ENCODE measurements at regions not wholly inside any gene's neighbourhood (a gene's known extent, or its start where the extent isn't known, plus 50 kb on each side); places are given as distances from the start of the nearest gene placed in this dataset.

DNA sequence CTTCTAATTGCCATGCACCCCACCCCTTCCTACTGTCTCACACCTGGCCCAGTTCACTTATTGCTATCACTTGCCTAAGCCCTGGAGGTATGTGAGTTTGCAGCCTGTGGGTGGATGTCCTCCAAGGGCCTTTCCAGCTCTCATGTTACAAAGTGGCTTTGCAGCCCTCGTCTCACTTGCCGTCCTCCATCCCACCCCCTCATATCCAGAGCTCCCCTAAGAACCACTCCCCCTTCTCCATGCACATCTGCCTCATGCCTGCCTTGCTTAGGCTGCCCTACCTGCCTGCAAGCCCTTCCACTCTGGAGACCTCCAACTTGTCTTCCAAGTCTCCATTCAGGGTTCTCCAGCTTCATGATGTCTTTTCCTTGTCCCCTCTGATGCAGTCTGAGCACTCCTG, 119.4 kb upstream of the NLRP1 start:
- Histone ChIP-seq H4K20me1 (no peaks in the 10 kb centered on the region), H3K27me3 (no peaks in the 10 kb centered on the region), H3K9me3 (no peaks in the 10 kb centered on the region), H3K27ac (no peak overlapping the region), H3K4me3 (no peak overlapping the region), H3K36me3 (no peaks in the 10 kb centered on the region), H3K4me2 (no peak overlapping the region), H3K9ac (no peak overlapping the region), H3K4me1 (peaks cover 7% of the 10 kb centered on the region; the same call in 1 of the 2 replicates)
- TF ChIP-seq Cebpa-rat (IDR thresholded peaks at IDR 0.05), result no peak

GRCh38 chr17:5705081-5705875, 121.0 kb upstream of the NLRP1 start:
- no peaks in the 10 kb centered on the region for H3K27me3 ChIP-seq
- no peak overlapping the region for H3K27ac ChIP-seq
- no peak overlapping the region for H3K4me3 ChIP-seq
- H3K4me1 ChIP-seq, result peaks cover under 1% of the 10 kb centered on the region; the same call in 1 of the 2 replicates
- H3K4me2 ChIP-seq, result no peak overlapping the region
- no peaks in the 10 kb centered on the region for H4K20me1 ChIP-seq
- TF ChIP-seq Cebpa-rat (IDR thresholded peaks at IDR 0.05), result no peak
- H3K9ac ChIP-seq, result no peak overlapping the region
- H3K9me3 ChIP-seq, result no peaks in the 10 kb centered on the region
- no peaks in the 10 kb centered on the region for H3K36me3 ChIP-seq

DNA sequence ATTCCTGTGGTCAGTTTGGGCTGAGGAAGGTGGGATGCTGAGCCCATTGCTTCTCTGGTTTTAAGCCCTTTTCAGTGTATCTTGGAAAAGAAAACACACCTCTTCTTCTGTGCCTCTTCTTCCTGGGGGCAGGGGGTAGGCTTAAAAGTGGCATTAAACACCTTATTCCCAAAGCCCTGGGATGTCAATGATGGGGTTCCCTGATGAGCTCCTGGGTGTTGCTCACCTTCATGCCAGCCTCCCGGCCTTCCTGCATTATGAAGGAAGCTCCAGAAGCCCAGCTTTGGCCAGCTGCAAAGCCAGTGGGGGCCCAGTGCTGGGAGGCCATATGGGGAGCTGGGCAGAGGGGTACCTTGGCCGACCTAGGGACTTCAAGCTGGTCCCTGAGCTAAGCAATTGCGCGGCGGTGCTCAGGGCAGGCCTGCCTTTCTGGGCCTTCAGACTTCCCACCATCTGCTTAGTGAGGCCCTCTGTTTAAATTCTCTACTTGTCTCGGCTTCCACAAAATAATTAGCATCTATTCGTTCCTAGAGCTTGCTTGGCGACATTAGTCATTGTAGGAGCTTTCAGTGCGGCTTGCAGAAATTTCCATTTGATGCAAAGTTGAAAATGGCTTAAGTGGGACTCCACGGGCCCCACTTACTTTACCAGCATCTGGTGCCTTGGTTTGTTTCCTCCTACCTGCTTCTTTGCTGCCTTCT, 121.7 kb upstream of the NLRP1 start:
- no peak for TF ChIP-seq Cebpa-rat (IDR thresholded peaks at IDR 0.05)

GRCh38 chr17:5706577-5707210, 122.4 kb upstream of the NLRP1 start:
- Histone ChIP-seq H3K4me3 (no peak overlapping the region), H3K36me3 (no peaks in the 10 kb centered on the region), H3K27me3 (no peaks in the 10 kb centered on the region), H3K9me3 (no peaks in the 10 kb centered on the region), H3K4me1 (no peaks in the 10 kb centered on the region), H3K27ac (no peak overlapping the region), H4K20me1 (no peaks in the 10 kb centered on the region), H3K4me2 (no peak overlapping the region), H3K9ac (no peak overlapping the region)
- TF ChIP-seq Cebpa-rat (IDR thresholded peaks at IDR 0.05), result no peak

More for the DNA sequence above, 121.7 kb upstream of the NLRP1 start:
- no peaks in the 10 kb centered on the region for H4K20me1 ChIP-seq
- H3K4me3 ChIP-seq, result no peak overlapping the region
- no peaks in the 10 kb centered on the region for H3K9me3 ChIP-seq
- H3K4me2 ChIP-seq, result no peak overlapping the region
- H3K36me3 ChIP-seq, result no peaks in the 10 kb centered on the region
- H3K9ac ChIP-seq, result no peak overlapping the region
- no peak overlapping the region for H3K27ac ChIP-seq
- no peaks in the 10 kb centered on the region for H3K4me1 ChIP-seq
- H3K27me3 ChIP-seq, result no peaks in the 10 kb centered on the region

GRCh38 chr17:5707482-5707881, 123.2 kb upstream of the NLRP1 start:
- no peaks in the 10 kb centered on the region for H3K36me3 ChIP-seq
- H4K20me1 ChIP-seq, result no peaks in the 10 kb centered on the region
- H3K4me1 ChIP-seq, result no peaks in the 10 kb centered on the region
- no peak for TF ChIP-seq Cebpa-rat (IDR thresholded peaks at IDR 0.05)
- no peak overlapping the region for H3K9ac ChIP-seq
- H3K9me3 ChIP-seq, result no peaks in the 10 kb centered on the region
- no peak overlapping the region for H3K4me3 ChIP-seq
- no peak overlapping the region for H3K27ac ChIP-seq
- no peak overlapping the region for H3K4me2 ChIP-seq
- H3K27me3 ChIP-seq, result no peaks in the 10 kb centered on the region

DNA sequence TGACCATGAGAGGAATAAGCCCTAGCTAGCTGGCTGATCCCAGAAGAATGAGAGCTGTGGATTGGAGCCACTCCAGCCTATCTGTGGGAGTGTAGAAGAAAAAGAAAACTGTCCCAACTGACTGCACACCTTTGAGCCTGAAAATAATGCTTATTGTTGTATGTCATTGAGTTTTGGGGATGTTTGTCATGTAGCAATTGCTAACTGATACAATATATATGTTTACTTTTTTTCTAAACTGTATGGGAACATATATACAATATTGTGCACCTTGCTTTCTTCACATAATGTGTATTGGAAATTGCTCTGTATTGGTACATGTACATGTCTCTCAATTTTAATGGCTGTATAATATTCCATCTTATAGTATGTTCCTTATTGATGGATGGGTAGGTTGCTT, 124.0 kb upstream of the NLRP1 start:
- H3K36me3 ChIP-seq, result no peaks in the 10 kb centered on the region
- H3K9me3 ChIP-seq, result no peaks in the 10 kb centered on the region
- no peak overlapping the region for H3K4me3 ChIP-seq
- no peak overlapping the region for H3K4me2 ChIP-seq
- no peak for TF ChIP-seq Cebpa-rat (IDR thresholded peaks at IDR 0.05)
- H4K20me1 ChIP-seq, result no peaks in the 10 kb centered on the region
- no peak overlapping the region for H3K9ac ChIP-seq
- H3K27me3 ChIP-seq, result no peaks in the 10 kb centered on the region
- H3K27ac ChIP-seq, result no peak overlapping the region
- H3K4me1 ChIP-seq, result peaks cover 5% of the 10 kb centered on the region

DNA sequence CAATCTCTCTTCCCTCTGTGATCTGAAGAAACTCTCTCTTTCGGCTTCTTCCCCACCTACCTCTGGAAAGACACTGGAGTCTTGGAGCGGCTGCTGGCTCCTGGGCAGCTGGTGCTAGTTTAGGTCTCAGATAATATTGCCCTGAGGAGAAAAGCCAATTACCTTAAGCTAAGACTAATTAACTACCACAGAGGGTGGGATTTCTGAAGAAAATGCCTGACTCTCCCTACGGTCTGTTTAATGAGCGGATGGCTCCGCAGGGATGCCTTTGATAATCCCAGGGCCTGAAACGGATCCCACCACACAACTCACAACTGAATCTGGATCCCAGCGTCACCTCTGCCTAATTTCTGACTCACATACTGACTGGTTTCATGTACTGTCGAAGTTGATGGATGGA, 127.0 kb upstream of the NLRP1 start:
- Histone ChIP-seq H3K4me1 (peaks cover 20% of the 10 kb centered on the region), H3K4me3 (no peak overlapping the region), H3K4me2 (no peak overlapping the region), H3K36me3 (no peaks in the 10 kb centered on the region), H4K20me1 (no peaks in the 10 kb centered on the region), H3K27me3 (no peaks in the 10 kb centered on the region), H3K9ac (no peak overlapping the region), H3K27ac (no peak overlapping the region), H3K9me3 (no peaks in the 10 kb centered on the region)
- no peak for TF ChIP-seq Cebpa-rat (IDR thresholded peaks at IDR 0.05)

DNA sequence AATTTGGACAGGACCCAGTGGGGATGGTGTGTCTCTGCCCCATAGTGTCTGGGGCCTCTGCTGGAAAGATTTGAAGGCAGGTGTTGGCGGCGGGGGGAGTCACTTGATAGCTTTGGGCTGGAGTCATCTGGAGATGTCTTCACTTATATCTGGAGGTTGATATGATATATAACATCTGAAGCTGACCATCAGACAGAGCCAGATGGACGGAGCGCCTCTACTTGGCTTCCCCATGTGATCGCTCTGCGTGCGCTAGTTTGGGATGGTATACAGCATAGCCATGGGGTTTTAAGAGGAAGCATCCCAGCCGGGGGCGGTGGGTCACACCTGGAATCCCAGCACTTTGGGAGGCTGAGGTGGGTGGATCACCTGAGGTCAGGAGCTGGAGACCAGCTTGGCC, 130.7 kb upstream of the NLRP1 start:
- Histone ChIP-seq H3K9ac (no peak overlapping the region), H3K36me3 (no peaks in the 10 kb centered on the region), H3K27me3 (no peaks in the 10 kb centered on the region), H4K20me1 (no peaks in the 10 kb centered on the region), H3K4me3 (no peak overlapping the region), H3K4me2 (no peak overlapping the region), H3K27ac (no peak overlapping the region), H3K9me3 (no peaks in the 10 kb centered on the region), H3K4me1 (peaks cover 20% of the 10 kb centered on the region)
- no peak for TF ChIP-seq Cebpa-rat (IDR thresholded peaks at IDR 0.05)

DNA sequence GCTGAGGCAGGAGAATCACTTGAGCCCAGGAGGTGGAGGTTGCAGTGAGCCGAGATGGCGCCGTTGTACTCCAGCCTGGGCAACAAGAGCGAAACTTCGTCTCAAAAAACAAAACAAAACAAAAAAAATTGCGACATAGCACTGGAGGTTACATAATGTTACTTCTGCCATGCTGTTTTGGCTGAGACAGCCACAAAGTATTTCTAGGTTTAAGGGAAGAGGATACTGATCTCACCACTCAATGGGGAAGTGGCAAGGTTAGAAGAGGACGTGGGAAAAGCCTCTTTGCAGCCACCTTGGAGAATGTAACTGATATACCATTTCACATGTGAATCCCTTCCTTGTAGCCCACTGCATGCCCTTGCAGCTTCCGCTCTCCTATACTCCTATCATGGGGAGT, 131.2 kb upstream of the NLRP1 start:
- no peaks in the 10 kb centered on the region for H3K27me3 ChIP-seq
- no peak overlapping the region for H3K27ac ChIP-seq
- peaks cover 20% of the 10 kb centered on the region for H3K4me1 ChIP-seq
- TF ChIP-seq Cebpa-rat (IDR thresholded peaks at IDR 0.05), result peak; percentile 67; the same call in 1 of the 2 replicates
- H3K36me3 ChIP-seq, result no peaks in the 10 kb centered on the region
- H3K9me3 ChIP-seq, result no peaks in the 10 kb centered on the region
- H3K9ac ChIP-seq, result no peak overlapping the region
- no peak overlapping the region for H3K4me2 ChIP-seq
- no peak overlapping the region for H3K4me3 ChIP-seq
- H4K20me1 ChIP-seq, result no peaks in the 10 kb centered on the region

GRCh38 chr17:5718726-5719125, 134.4 kb upstream of the NLRP1 start:
- no peak overlapping the region for H3K4me2 ChIP-seq
- H3K4me3 ChIP-seq, result no peak overlapping the region
- no peaks in the 10 kb centered on the region for H3K27me3 ChIP-seq
- H3K27ac ChIP-seq, result no peak overlapping the region
- H3K9ac ChIP-seq, result no peak overlapping the region
- no peaks in the 10 kb centered on the region for H3K36me3 ChIP-seq
- no peaks in the 10 kb centered on the region for H4K20me1 ChIP-seq
- TF ChIP-seq Cebpa-rat (IDR thresholded peaks at IDR 0.05), result no peak
- peaks cover 11% of the 10 kb centered on the region for H3K4me1 ChIP-seq
- no peaks in the 10 kb centered on the region; the same call in 1 of the 2 replicates for H3K9me3 ChIP-seq
